CD8-positive, alpha-beta memory T cell (primary cell): ENCODE measurements at regions not wholly inside any gene's neighbourhood (a gene's known extent, or its start where the extent isn't known, plus 50 kb on each side); places are given as distances from the start of the nearest gene placed in this dataset.
"Not testable (repeated sequence)": the region's sequence is repeated elsewhere in the genome, so short reads cannot be mapped to it uniquely, and the experiment has no call there.

Experiments used
- CTCF ChIA-PET: fragments of 350-600 bp; sonication (Branson Sonifier 250); formaldehyde crosslinking; loops from one replicate; lab custom pipeline; 2021; ENCODE audit warnings: antibody characterized with exemption; lab: Charles Lee
- POLR2A ChIA-PET: fragments of 350-600 bp; sonication (Branson Sonifier 250); formaldehyde crosslinking; loops from one replicate; lab custom pipeline; 2021; ENCODE audit warnings: antibody characterized with exemption; lab: Charles Lee
- DNase-seq, 5 donors: peaks; one replicate each; pipeline versions ENCODE4 v3.0.0 to v3.0.0-alpha.2; 2020 to 2022; ENCODE audit warnings: mixed read lengths in 1 of 5
- H3K27ac ChIP-seq: one replicate; pipeline ENCODE4 v1.7.0; 2013; ENCODE audit warnings: low read depth, mild to moderate bottlenecking, low read length, moderate library complexity
- H3K27me3 ChIP-seq: 2 replicates; pipeline ENCODE4 v1.7.0; 2013; ENCODE audit warnings: low read length, mild to moderate bottlenecking; ENCODE audit not compliant: insufficient read depth, poor library complexity, severe bottlenecking
- H3K36me3 ChIP-seq: 2 replicates; pipeline ENCODE4 v1.7.0; 2013; ENCODE audit warnings: mild to moderate bottlenecking, low read length, moderate library complexity; ENCODE audit not compliant: insufficient read depth
- H3K4me1 ChIP-seq: 2 replicates; pipeline ENCODE4 v1.7.0; 2013; ENCODE audit warnings: mild to moderate bottlenecking, low read length, moderate library complexity; ENCODE audit not compliant: insufficient read depth
- H3K4me3 ChIP-seq: 2 replicates; pipeline ENCODE4 v1.7.0; 2013; ENCODE audit warnings: mild to moderate bottlenecking, low read length
- H3K9me3 ChIP-seq: 2 replicates; pipeline ENCODE4 v1.7.0; 2013; ENCODE audit warnings: mild to moderate bottlenecking, low read length
- H3K27ac Mint-ChIP-seq, 8 donors: one replicate each; pipeline ENCODE4 v1.8.0; 2020 to 2021; ENCODE audit warnings: mixed read lengths in 8 of 8, mild to moderate bottlenecking in 6 of 8, inconsistent platforms in 3 of 8, moderate library complexity in 3 of 8
- H3K27me3 Mint-ChIP-seq, 2 donors: one replicate each; pipeline ENCODE4 v1.8.0; 2020 to 2021; ENCODE audit warnings: mixed read lengths in 2 of 2, mild to moderate bottlenecking in 1 of 2, moderate library complexity in 1 of 2
- H3K36me3 Mint-ChIP-seq, 3 donors: one replicate each; pipeline ENCODE4 v1.8.0; 2020 to 2021; ENCODE audit warnings: mixed read lengths in 3 of 3, inconsistent platforms in 1 of 3, mild to moderate bottlenecking in 1 of 3
- H3K4me1 Mint-ChIP-seq, 3 donors: one replicate each; pipeline ENCODE4 v1.8.0; 2020 to 2021; ENCODE audit warnings: mixed read lengths in 3 of 3, inconsistent platforms in 1 of 3, mild to moderate bottlenecking in 1 of 3
- H3K4me3 Mint-ChIP-seq, 7 donors: one replicate each; pipeline ENCODE4 v1.8.0; 2020 to 2021; ENCODE audit warnings: mixed read lengths in 7 of 7, mild to moderate bottlenecking in 6 of 7, moderate library complexity in 4 of 7, inconsistent platforms in 2 of 7
- H3K9me3 Mint-ChIP-seq, 5 donors: one replicate each; pipeline ENCODE4 v1.8.0; 2020 to 2022; ENCODE audit warnings: mixed read lengths in 5 of 5, mild to moderate bottlenecking in 3 of 5, moderate library complexity in 2 of 5, inconsistent platforms in 1 of 5

GRCh38 chr14:85336817-85337216 lies 193.1 kb upstream of the FLRT2 start:
- no peak overlapping the region for H3K27ac ChIP-seq
- no peak overlapping the region for H3K4me3 ChIP-seq
- Mint-ChIP-seq H3K4me1 (no peaks in the 10 kb centered on the region), H3K4me3 (no peak overlapping the region), H3K27me3 (no peaks in the 10 kb centered on the region), H3K36me3 (no peaks in the 10 kb centered on the region), H3K9me3 (peaks cover 0 to 13% (median 0%) of the 10 kb centered on the region in 5 donors), H3K27ac (no peak overlapping the region)
- H3K27me3 ChIP-seq = no peaks in the 10 kb centered on the region
- no peaks in the 10 kb centered on the region for H3K4me1 ChIP-seq
- ChIA-PET CTCF (no interaction called here), POLR2A (no interaction called here)
- DNase-seq = no peak
- no peaks in the 10 kb centered on the region for H3K36me3 ChIP-seq
- no peaks in the 10 kb centered on the region for H3K9me3 ChIP-seq

- Mint-ChIP-seq H3K9me3 (peaks cover 0 to 10% (median 2%) of the 10 kb centered on the region in 5 donors), H3K36me3 (no peaks in the 10 kb centered on the region), H3K4me3 (no peak overlapping the region), H3K4me1 (no peaks in the 10 kb centered on the region), H3K27ac (no peak overlapping the region), H3K27me3 (no peaks in the 10 kb centered on the region)
- ChIA-PET CTCF (no interaction called here), POLR2A (no interaction called here)
- H3K27me3 ChIP-seq = no peaks in the 10 kb centered on the region
- DNase-seq = no peak
- no peak overlapping the region for H3K27ac ChIP-seq
- H3K4me3 ChIP-seq = no peak overlapping the region
- H3K4me1 ChIP-seq = no peaks in the 10 kb centered on the region
- H3K9me3 ChIP-seq = no peaks in the 10 kb centered on the region
- H3K36me3 ChIP-seq = no peaks in the 10 kb centered on the region
Observed at GRCh38 chr14:85338895-85339294, 191.0 kb upstream of the FLRT2 start.

GRCh38 chr14:85342858-85343607 lies 186.9 kb upstream of the FLRT2 start:
- H3K4me3 ChIP-seq = no peak overlapping the region
- Mint-ChIP-seq H3K4me3 (no peak overlapping the region), H3K27me3 (no peaks in the 10 kb centered on the region), H3K9me3 (peaks cover 0 to 11% (median under 1%) of the 10 kb centered on the region in 5 donors), H3K27ac (no peak overlapping the region), H3K36me3 (no peaks in the 10 kb centered on the region), H3K4me1 (no peaks in the 10 kb centered on the region)
- H3K9me3 ChIP-seq = no peaks in the 10 kb centered on the region
- no peaks in the 10 kb centered on the region for H3K36me3 ChIP-seq
- ChIA-PET CTCF (no interaction called here), POLR2A (no interaction called here)
- no peaks in the 10 kb centered on the region for H3K27me3 ChIP-seq
- H3K27ac ChIP-seq = no peak overlapping the region
- H3K4me1 ChIP-seq = no peaks in the 10 kb centered on the region
- DNase-seq = no peak

- Histone ChIP-seq H3K27me3 (no peaks in the 10 kb centered on the region), H3K9me3 (no peaks in the 10 kb centered on the region), H3K36me3 (no peaks in the 10 kb centered on the region), H3K27ac (no peak overlapping the region), H3K4me1 (no peaks in the 10 kb centered on the region), H3K4me3 (no peak overlapping the region)
- ChIA-PET POLR2A (no interaction called here), CTCF (no interaction called here)
- no peaks in the 10 kb centered on the region for H3K36me3 Mint-ChIP-seq
- H3K27ac Mint-ChIP-seq = no peak overlapping the region
- H3K27me3 Mint-ChIP-seq = no peaks in the 10 kb centered on the region
- no peak for DNase-seq
- peaks cover 0 to 17% (median 5%) of the 10 kb centered on the region in 5 donors for H3K9me3 Mint-ChIP-seq
- no peaks in the 10 kb centered on the region for H3K4me1 Mint-ChIP-seq
- no peak overlapping the region for H3K4me3 Mint-ChIP-seq
Observed at GRCh38 chr14:85344171-85344570, 185.8 kb upstream of the FLRT2 start.

- Mint-ChIP-seq H3K9me3 (peaks cover 0 to 17% (median 5%) of the 10 kb centered on the region in 5 donors), H3K36me3 (no peaks in the 10 kb centered on the region), H3K4me3 (no peak overlapping the region), H3K4me1 (no peaks in the 10 kb centered on the region), H3K27ac (no peak overlapping the region), H3K27me3 (no peaks in the 10 kb centered on the region)
- Histone ChIP-seq H3K4me1 (no peaks in the 10 kb centered on the region), H3K36me3 (no peaks in the 10 kb centered on the region), H3K27me3 (no peaks in the 10 kb centered on the region), H3K9me3 (no peaks in the 10 kb centered on the region), H3K4me3 (no peak overlapping the region), H3K27ac (no peak overlapping the region)
- ChIA-PET POLR2A (no interaction called here), CTCF (no interaction called here)
- DNase-seq = no peak
Observed at GRCh38 chr14:85344847-85345570, 184.9 kb upstream of the FLRT2 start.

- no peak for DNase-seq
- peaks cover 5 to 25% (median 12%) of the 10 kb centered on the region in 5 donors for H3K9me3 Mint-ChIP-seq
- no peaks in the 10 kb centered on the region for H3K36me3 Mint-ChIP-seq
- no peaks in the 10 kb centered on the region for H3K4me1 Mint-ChIP-seq
- H3K27me3 ChIP-seq = no peaks in the 10 kb centered on the region
- no peak overlapping the region for H3K27ac ChIP-seq
- H3K4me1 ChIP-seq = no peaks in the 10 kb centered on the region
- ChIA-PET POLR2A (no interaction called here), CTCF (no interaction called here)
- H3K4me3 Mint-ChIP-seq = no peak overlapping the region
- no peaks in the 10 kb centered on the region for H3K9me3 ChIP-seq
- H3K4me3 ChIP-seq = no peak overlapping the region
- no peaks in the 10 kb centered on the region for H3K36me3 ChIP-seq
- no peaks in the 10 kb centered on the region for H3K27me3 Mint-ChIP-seq
- peak overlapping the region in 1 of 8 donors; percentile 33 for H3K27ac Mint-ChIP-seq
Observed at GRCh38 chr14:85350667-85351066, 179.3 kb upstream of the FLRT2 start.

GRCh38 chr14:85352588-85352987 lies 177.4 kb upstream of the FLRT2 start:
- H3K4me3 Mint-ChIP-seq, H3K36me3 ChIP-seq, H3K27me3 Mint-ChIP-seq, POLR2A ChIA-PET, CTCF ChIA-PET, H3K9me3 ChIP-seq, H3K4me1 Mint-ChIP-seq, H3K27me3 ChIP-seq, H3K27ac ChIP-seq, H3K4me1 ChIP-seq, H3K27ac Mint-ChIP-seq, H3K4me3 ChIP-seq, DNase-seq, H3K36me3 Mint-ChIP-seq: not testable (repeated sequence)
- H3K9me3 Mint-ChIP-seq = peaks cover 8 to 25% (median 12%) of the 10 kb centered on the region in 5 donors

- H3K27ac Mint-ChIP-seq = no peak overlapping the region
- no peaks in the 10 kb centered on the region for H3K4me1 ChIP-seq
- H3K4me1 Mint-ChIP-seq = no peaks in the 10 kb centered on the region
- H3K36me3 ChIP-seq = no peaks in the 10 kb centered on the region
- POLR2A ChIA-PET = no interaction called here
- H3K36me3 Mint-ChIP-seq = no peaks in the 10 kb centered on the region
- CTCF ChIA-PET = no interaction called here
- no peaks in the 10 kb centered on the region for H3K27me3 ChIP-seq
- no peaks in the 10 kb centered on the region for H3K9me3 ChIP-seq
- H3K27ac ChIP-seq = no peak overlapping the region
- no peak overlapping the region for H3K4me3 ChIP-seq
- DNase-seq = no peak
- peaks cover 0 to 1% of the 10 kb centered on the region in 2 donors for H3K27me3 Mint-ChIP-seq
- H3K4me3 Mint-ChIP-seq = no peak overlapping the region
- H3K9me3 Mint-ChIP-seq = peaks cover 6 to 25% (median 10%) of the 10 kb centered on the region in 5 donors
Observed at GRCh38 chr14:85357120-85357519, 172.8 kb upstream of the FLRT2 start.
